Kidney epithelial cell (primary cell): ENCODE measurements at regions not wholly inside any gene's neighbourhood (a gene's known extent, or its start where the extent isn't known, plus 50 kb on each side); places are given as distances from the start of the nearest gene placed in this dataset.

Experiments
- DNase-seq: peaks from one replicate; pipeline ENCODE4 v3.0.0-alpha.2; 2010; ENCODE audit warnings: low read depth
- H3K27me3 ChIP-seq: 2 replicates; pipeline ENCODE4 v1.6.0; 2011; ENCODE audit warnings: low read length; ENCODE audit not compliant: control insufficient read depth, insufficient read depth
- H3K36me3 ChIP-seq: 2 replicates; pipeline ENCODE4 v1.5.1; 2011; ENCODE audit warnings: low read length; ENCODE audit not compliant: control insufficient read depth, insufficient read depth
- H3K4me3 ChIP-seq: 2 replicates; pipeline ENCODE4 v1.5.1; 2011; ENCODE audit warnings: low read depth, mild to moderate bottlenecking, control low read depth, low read length
- CTCF ChIP-seq: IDR thresholded peaks from 2 replicates; pipeline ENCODE4 v1.5.1; 2011; ENCODE audit warnings: mild to moderate bottlenecking, moderate library complexity, low read length, control low read depth, inconsistent platforms; ENCODE audit not compliant: insufficient read depth, poor library complexity, severe bottlenecking

- Histone ChIP-seq H3K27me3 (no peaks in the 10 kb centered on the region), H3K4me3 (no peak overlapping the region), H3K36me3 (no peaks in the 10 kb centered on the region)
- no peak for TF ChIP-seq CTCF
- DNase-seq = no peak
Measured at GRCh38 chr15:81749716-81750375, 296.0 kb downstream of the MEX3B start.

GRCh38 chr15:81747482-81747881 is 298.3 kb downstream of the MEX3B start:
- Histone ChIP-seq H3K27me3 (no peaks in the 10 kb centered on the region), H3K4me3 (no peak overlapping the region), H3K36me3 (no peaks in the 10 kb centered on the region)
- no peak for DNase-seq
- TF ChIP-seq CTCF = no peak

GRCh38 chr15:81747026-81747425 is 298.8 kb downstream of the MEX3B start:
- TF ChIP-seq CTCF = no peak
- H3K4me3 ChIP-seq = no peak overlapping the region

GRCh38 chr15:81744364-81744763 is 301.5 kb downstream of the MEX3B start:
- no peak for TF ChIP-seq CTCF
- Histone ChIP-seq H3K27me3 (no peaks in the 10 kb centered on the region), H3K36me3 (no peaks in the 10 kb centered on the region), H3K4me3 (no peak overlapping the region)
- DNase-seq = no peak

More at GRCh38 chr15:81747026-81747425, 298.8 kb downstream of the MEX3B start:
- Histone ChIP-seq H3K27me3 (no peaks in the 10 kb centered on the region), H3K36me3 (no peaks in the 10 kb centered on the region)
- no peak for DNase-seq

GRCh38 chr15:81740416-81740815 is 305.4 kb downstream of the MEX3B start:
- DNase-seq = no peak
- no peak for TF ChIP-seq CTCF
- Histone ChIP-seq H3K36me3 (no peaks in the 10 kb centered on the region), H3K4me3 (no peak overlapping the region), H3K27me3 (no peaks in the 10 kb centered on the region)

- H3K36me3 ChIP-seq = no peaks in the 10 kb centered on the region
- TF ChIP-seq CTCF = no peak
- no peak overlapping the region for H3K4me3 ChIP-seq
- no peak for DNase-seq
- no peaks in the 10 kb centered on the region for H3K27me3 ChIP-seq
Measured at GRCh38 chr15:81729340-81729739, 316.5 kb downstream of the MEX3B start.
